Stimulated activated CD4-positive, alpha-beta T cell treated with anti-CD3 and anti-CD28 coated beads, Interleukin-12 subunit alpha, Interleukin-12 subunit beta, amount 100 ng/mL, for 48 hours (primary cell): ENCODE measurements at regions not wholly inside any gene's neighbourhood (a gene's known extent, or its start where the extent isn't known, plus 50 kb on each side); places are given as distances from the start of the nearest gene placed in this dataset.

ENCODE experiments used
- DNase-seq, 3 donors: peaks; one replicate each; pipeline ENCODE4 v3.0.0-alpha.2; 2020; ENCODE audit warnings: low read depth in 2 of 3, low spot score in 1 of 3

GRCh38 chr5:174189654-174190541, 144.4 kb downstream of the NSG2 start:
- no peak for DNase-seq

DNA sequence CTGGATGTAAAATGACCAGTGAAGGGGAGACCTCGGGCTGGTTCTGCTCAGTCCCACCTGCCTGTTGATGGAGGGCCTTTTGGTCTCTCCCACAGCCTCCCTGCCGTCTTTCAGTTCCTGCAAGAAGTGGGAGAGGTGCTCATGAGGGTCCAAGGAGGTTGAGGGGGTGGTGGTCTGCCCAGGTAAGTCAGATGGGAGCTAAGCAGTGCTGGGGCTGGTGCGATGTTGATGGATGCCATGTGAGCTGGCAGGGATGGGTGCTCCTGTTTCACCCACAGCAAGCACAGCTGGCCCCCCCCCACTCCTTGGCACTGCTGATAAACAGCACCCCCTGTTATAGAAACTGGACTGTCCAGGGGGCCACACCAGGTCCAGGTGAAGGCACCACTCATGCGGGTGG, 145.6 kb downstream of the NSG2 start:
- no peak for DNase-seq

DNA sequence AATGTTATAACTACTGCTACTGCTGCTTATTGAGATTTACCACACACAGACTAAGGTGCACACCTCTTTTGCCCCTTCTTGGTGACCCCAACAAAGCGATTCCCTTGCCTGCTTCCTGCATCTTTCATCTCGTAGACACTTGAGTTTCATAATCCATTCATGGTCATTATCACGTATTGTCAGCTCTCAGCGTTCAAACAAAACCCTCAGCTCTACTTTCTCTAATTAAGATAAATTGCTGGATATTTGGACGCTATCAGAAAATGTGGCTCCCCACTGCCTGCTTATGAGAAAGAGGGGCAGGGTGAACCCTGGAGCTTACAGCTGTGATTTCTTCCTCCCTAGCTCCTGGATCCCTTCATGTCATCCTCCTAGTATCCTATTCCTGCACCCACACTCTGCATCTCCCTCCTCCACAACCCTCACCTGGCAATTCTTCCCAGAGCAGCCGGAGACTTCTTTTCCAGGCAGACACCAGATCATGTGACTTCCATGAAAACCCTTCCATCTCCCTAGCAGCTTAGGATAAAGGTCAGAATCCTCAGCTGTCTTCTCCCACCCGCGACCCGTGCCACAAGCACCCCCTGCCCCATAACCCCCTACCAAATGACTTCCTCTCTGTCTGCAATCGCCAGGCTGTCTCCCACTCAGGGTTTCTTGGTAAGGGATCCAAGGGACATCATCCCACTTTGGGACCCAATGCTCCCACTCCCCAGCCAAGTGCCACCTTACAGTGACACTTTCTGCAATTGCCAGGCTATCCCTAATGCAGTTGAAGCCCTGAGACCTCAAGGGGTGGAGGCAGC, 146.5 kb downstream of the NSG2 start:
- no peak for DNase-seq

GRCh38 chr5:174192901-174193300, 147.4 kb downstream of the NSG2 start:
- no peak for DNase-seq

DNA sequence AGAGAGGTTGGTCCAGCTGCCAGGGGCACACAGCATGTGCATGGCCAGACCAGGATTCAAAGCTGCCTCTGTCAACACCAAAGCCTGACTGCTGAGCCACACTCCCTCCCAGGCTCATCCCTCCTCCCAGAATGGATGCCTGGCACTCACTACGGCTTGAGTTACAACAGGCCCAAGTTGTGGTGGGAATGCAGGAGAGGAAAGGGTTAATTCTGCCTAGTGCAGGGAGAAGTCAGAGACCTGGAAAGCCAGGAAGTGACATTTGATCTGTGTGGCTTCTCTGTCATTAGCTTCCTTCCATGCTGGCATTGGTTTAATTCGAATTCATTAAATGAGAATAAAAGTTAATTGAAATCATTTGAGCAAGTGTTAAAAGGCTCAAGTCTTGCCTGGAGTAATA, 150.0 kb downstream of the NSG2 start:
- no peak for DNase-seq

GRCh38 chr5:174197929-174198328, 152.4 kb downstream of the NSG2 start:
- DNase-seq, result no peak

DNA sequence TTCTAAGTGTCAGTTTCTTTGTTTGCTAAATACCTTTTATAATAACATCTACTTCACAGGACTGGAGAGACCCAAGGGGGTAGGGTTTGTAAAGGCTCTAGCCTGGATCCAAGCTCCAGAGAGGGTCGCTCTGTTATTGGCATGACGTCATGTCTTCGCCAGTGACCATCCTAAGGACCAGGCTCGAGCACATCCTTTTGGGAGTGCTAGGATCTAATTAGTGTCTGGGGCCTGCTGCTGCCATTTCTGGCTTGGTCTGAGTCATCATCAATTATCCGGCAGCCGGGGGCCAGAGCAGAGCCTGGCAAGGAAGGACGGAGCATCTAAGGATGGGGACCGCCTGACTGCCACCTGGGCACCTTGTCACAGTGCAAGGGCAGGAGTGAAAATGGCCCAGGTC, 153.0 kb downstream of the NSG2 start:
- DNase-seq, result no peak

GRCh38 chr5:174202996-174203395, 157.5 kb downstream of the NSG2 start:
- DNase-seq, result no peak

DNA sequence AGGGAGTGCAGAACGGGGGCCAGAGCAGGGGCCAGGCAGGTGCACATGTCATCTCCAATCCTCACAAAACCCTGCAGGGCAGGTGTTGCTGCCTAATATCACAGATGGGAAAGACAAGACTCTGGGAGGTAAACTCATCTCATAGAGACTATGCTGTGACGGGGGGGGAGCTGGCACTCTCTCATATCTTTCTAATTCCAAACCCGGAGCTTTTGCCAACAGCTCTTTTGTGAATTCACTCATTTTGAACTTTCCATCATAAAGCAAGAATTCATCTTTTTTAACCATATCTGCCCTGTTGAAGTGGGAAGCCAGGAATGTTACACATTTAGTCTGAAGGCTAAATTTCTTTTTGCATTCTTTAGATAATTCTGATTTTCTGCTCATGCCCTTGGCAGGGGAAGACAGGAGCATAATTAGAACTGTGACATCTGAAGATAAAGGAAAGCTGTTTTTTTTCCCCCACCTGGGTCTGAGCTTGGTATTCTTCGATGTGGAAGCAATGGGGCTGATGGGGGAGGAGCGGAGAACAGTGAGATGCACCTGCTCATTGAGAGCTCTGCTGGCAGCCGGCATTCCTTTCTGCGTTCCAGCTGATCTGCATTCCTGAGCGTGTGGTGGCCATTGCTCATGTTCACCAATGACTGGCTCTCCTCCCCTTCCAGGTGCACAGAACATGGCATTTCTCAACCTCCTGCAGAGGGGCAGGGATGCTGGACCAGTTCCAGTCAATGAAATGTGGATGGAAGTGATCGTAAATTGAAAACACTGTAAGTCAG, 159.2 kb downstream of the NSG2 start:
- DNase-seq, result no peak

DNA sequence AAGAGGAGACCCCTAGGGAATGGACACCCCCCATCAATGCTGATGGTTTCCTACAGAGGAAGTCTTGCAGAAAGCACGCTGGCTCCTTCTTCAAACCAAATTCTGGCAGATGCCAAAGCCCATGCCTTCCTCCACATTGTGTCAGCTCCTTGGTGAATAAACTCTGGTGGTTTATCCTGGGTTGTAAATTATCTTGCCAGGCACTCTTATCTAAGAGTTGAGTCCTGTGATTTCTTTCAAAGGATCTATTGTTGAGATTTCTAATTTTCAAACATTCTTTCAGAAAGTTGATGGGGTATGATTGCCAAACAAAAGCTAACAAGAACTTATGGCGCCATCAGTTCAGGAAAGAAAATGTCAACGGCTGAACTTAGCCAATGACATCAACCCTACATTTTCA, 160.4 kb downstream of the NSG2 start:
- no peak for DNase-seq

GRCh38 chr5:174210596-174211276, 165.2 kb downstream of the NSG2 start:
- DNase-seq, result no peak

DNA sequence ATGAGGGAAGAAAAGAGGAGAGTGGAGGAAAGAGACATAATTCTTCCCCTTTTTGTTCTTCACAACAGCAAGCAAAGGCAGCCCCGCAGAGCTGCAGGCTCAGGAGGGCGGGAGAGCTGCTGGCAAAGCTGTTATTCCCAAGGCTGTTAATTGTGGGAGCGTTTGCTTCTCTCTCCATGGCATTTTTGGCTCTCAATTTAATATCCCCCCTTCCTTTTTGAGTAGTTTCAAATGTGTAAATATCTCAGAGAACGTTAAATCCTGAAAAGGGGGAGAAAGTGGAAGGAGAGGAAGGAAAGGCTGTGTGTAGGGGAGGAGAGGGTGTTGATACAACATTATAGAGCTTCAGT, 165.7 kb downstream of the NSG2 start:
- no peak for DNase-seq

- DNase-seq, result no peak
These were observed 172.0 kb downstream of the NSG2 start for GRCh38 chr5:174217527-174217926.

- DNase-seq, result no peak
These were observed 172.7 kb downstream of the NSG2 start for GRCh38 chr5:174218162-174218561.

DNA sequence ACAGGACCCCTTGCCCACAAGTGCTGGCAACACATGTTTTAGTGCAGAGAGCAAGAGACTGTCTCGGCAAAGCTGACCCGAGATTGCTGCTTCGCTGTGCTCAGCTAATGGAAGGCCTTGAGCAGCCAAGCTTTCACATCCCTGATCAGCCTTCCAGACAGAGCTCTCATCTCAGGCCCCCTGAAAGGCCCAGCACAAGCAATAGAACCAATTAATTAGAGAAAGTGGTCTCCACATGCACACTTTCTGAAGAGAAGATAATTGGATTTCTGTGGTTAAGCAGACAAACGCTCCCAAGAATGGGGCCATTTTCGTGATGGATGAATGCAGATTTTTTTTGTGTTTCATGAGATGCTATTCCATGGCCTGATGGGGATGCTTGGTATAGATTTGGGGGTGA, 174.9 kb downstream of the NSG2 start:
- no peak for DNase-seq

- DNase-seq, result no peak
These were observed 175.9 kb downstream of the NSG2 start for GRCh38 chr5:174221436-174221835.

DNA sequence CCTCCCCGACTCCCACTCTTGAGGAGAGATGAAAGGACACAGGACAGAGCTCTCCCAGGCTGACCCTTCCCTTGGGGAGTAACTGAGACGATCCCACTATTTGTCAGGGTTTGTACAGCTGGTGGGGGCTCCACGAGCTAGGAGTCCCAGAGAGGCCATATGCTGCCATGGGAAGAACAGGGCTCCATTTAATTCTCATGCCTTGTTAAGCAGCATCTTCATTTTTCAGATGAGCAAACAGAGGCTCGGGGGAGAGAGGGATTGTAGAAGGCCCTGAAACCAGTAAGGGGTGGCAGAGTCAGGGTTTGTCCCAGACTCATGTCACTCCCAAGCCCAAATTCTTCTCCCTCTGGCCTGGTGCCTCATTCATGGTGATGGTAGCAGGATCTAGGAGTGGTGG, 176.4 kb downstream of the NSG2 start:
- DNase-seq, result no peak

DNA sequence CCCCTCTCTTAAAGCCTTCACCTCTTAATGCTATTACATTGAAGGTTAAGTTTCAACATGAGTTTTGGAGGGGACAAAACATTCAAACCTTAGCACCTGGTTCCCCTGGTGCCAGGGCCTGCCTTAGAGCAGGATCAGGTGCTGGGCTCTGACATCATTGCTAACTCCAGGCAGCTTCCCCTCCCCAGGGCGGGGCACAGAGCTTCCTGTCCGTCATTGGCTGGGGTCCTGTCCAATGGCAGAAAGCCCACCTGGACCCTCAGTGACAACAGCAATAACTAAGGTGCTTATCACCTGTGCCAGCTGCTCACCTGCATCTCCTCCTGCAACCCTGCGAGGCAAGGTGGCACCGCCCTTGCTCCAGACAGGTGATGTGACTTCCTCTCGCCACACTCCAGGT, 177.4 kb downstream of the NSG2 start:
- no peak for DNase-seq

- DNase-seq, result no peak
These were observed 177.8 kb downstream of the NSG2 start for GRCh38 chr5:174223355-174223754.

GRCh38 chr5:174229068-174229467, 183.6 kb downstream of the NSG2 start:
- no peak for DNase-seq
